PC-9 (cell line): ENCODE measurements at regions not wholly inside any gene's neighbourhood (a gene's known extent, or its start where the extent isn't known, plus 50 kb on each side); places are given as distances from the start of the nearest gene placed in this dataset.
"Not testable (repeated sequence)": the region's sequence is repeated elsewhere in the genome, so short reads cannot be mapped to it uniquely, and the experiment has no call there.

ENCODE experiments used
- BruUV-seq: library from RNA; stranded (reverse); fragments of 400-500 nt; replicated peaks from 2 replicates; lab custom pipeline; 2021; lab: Mats Ljungman, UMichigan
- CTCF ChIA-PET: fragments of 300-600 bp; sonication (Branson Sonifier 250); formaldehyde crosslinking; loops from one replicate; lab custom pipeline; 2022; ENCODE audit warnings: antibody characterized with exemption; lab: Charles Lee
- POLR2A ChIA-PET: fragments of 300-600 bp; sonication (Branson Sonifier 250); formaldehyde crosslinking; loops from one replicate; lab custom pipeline; 2022; ENCODE audit warnings: antibody characterized with exemption; ENCODE audit not compliant: unreplicated experiment; lab: Charles Lee
- DNase-seq, 2 experiments: peaks; one replicate each; pipeline versions ENCODE4 v3.0.0 to v3.0.0-alpha.2; 2015 to 2022; ENCODE audit warnings: mixed read lengths in 1 of 2
- H2AFZ ChIP-seq: fragments of 200-600 bp; sonication (generic); 2 replicates; pipeline ENCODE4 v1.8.1; 2017; ENCODE audit warnings: antibody characterized with exemption
- H3F3A ChIP-seq: fragments of 200-600 bp; sonication (generic); 2 replicates; pipeline ENCODE4 v1.8.1; 2017; ENCODE audit warnings: antibody characterized with exemption, mild to moderate bottlenecking, low read depth; ENCODE audit not compliant: insufficient read depth
- H3K27ac ChIP-seq: fragments of 200-600 bp; sonication (generic); 2 replicates; pipeline ENCODE4 v1.6.1; 2016; ENCODE audit warnings: mixed run types
- H3K27me3 ChIP-seq: fragments of 200-600 bp; sonication (generic); 2 replicates; pipeline ENCODE4 v1.6.1; 2016; ENCODE audit warnings: low read depth, mixed run types; ENCODE audit not compliant: insufficient read depth
- H3K36me3 ChIP-seq: fragments of 200-600 bp; sonication (generic); 2 replicates; pipeline ENCODE4 v1.6.1; 2016; ENCODE audit warnings: low read depth, mixed run types
- H3K4me1 ChIP-seq: fragments of 200-600 bp; sonication (generic); replicated peaks from 2 replicates; pipeline ENCODE4 v1.6.1; 2016; ENCODE audit warnings: mixed run types; ENCODE audit not compliant: insufficient read depth
- H3K4me2 ChIP-seq: fragments of 200-600 bp; sonication (generic); 2 replicates; pipeline ENCODE4 v1.6.1; 2017; ENCODE audit warnings: mixed run types
- H3K4me3 ChIP-seq: fragments of 200-600 bp; sonication (generic); 2 replicates; pipeline ENCODE4 v1.6.1; 2016; ENCODE audit warnings: mixed run types
- H3K79me2 ChIP-seq: fragments of 200-600 bp; sonication (generic); 2 replicates; pipeline ENCODE4 v1.6.1; 2017; ENCODE audit warnings: low read depth, mixed run types
- H3K9me2 ChIP-seq: fragments of 200-600 bp; sonication (generic); 2 replicates; pipeline ENCODE4 v1.8.1; 2017; ENCODE audit warnings: mild to moderate bottlenecking; ENCODE audit not compliant: insufficient read depth
- H3K9me3 ChIP-seq: fragments of 200-600 bp; sonication (generic); 2 replicates; pipeline ENCODE4 v1.8.1; 2016; ENCODE audit warnings: low read depth; ENCODE audit not compliant: insufficient read depth
- H4K20me1 ChIP-seq: fragments of 200-600 bp; sonication (generic); 2 replicates; pipeline ENCODE4 v1.8.1; 2017; ENCODE audit not compliant: insufficient read depth
- EZH2 ChIP-seq: fragments of 200-600 bp; sonication (generic); IDR thresholded peaks from 2 replicates; pipeline ENCODE4 v1.8.0; 2017; ENCODE audit warnings: antibody characterized with exemption, low read depth
- intact Hi-C: fragments of 100-400 bp; cut with micrococcal nuclease; formaldehyde crosslinking; loops from one replicate; pipeline ENCODE4 v1.10.0; 2022; ENCODE audit not compliant: unreplicated experiment
- TF ChIP-seq, protein P1 (sequence below): fragments of 200-600 bp; sonication (generic); conservative IDR thresholded peaks from 2 replicates; pipeline ENCODE4 v1.6.1; 2017; ENCODE audit warnings: mixed run types, antibody characterized with exemption, mild to moderate bottlenecking, moderate library complexity

DNA sequence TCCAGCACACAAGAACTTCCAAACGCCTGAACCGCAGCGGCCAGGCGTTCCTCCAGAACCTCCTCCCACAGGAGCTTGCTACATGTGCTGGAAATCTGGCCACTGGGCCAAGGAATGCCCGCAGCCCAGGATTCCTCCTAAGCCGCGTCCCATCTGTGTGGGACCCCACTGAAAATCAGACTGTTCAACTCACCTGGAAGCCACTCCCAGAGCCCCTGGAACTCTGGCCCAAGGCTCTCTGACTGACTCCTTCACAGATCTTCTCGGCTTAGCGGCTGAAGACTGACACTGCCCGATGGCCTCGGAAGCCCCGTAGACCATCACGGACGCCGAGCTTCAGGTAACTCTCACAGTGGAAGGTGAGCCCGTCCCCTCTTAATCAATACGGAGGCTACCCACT is 130.2 kb upstream of the ADCY2 start:
- intact Hi-C loops, H3K79me2 ChIP-seq, H3K4me3 ChIP-seq, POLR2A ChIA-PET, H2AFZ ChIP-seq, DNase-seq, H3F3A ChIP-seq, H3K9me3 ChIP-seq, H3K4me1 ChIP-seq, H4K20me1 ChIP-seq, BruUV-seq, H3K36me3 ChIP-seq, H3K27ac ChIP-seq, H3K9me2 ChIP-seq, CTCF ChIA-PET, H3K4me2 ChIP-seq: not testable (repeated sequence)
- H3K27me3 ChIP-seq: peaks cover 50% of the 10 kb centered on the region

GRCh38 chr5:7268722-7269121 is 127.2 kb upstream of the ADCY2 start:
- H3K27ac ChIP-seq, DNase-seq, H3K4me2 ChIP-seq, H3K9me3 ChIP-seq, H3K79me2 ChIP-seq, H3K36me3 ChIP-seq, H3K4me1 ChIP-seq, H3K4me3 ChIP-seq, H3K9me2 ChIP-seq, POLR2A ChIA-PET, H4K20me1 ChIP-seq, intact Hi-C loops, CTCF ChIA-PET, H2AFZ ChIP-seq, H3F3A ChIP-seq, BruUV-seq: not testable (repeated sequence)
- H3K27me3 ChIP-seq: peaks cover 58% of the 10 kb centered on the region

DNA sequence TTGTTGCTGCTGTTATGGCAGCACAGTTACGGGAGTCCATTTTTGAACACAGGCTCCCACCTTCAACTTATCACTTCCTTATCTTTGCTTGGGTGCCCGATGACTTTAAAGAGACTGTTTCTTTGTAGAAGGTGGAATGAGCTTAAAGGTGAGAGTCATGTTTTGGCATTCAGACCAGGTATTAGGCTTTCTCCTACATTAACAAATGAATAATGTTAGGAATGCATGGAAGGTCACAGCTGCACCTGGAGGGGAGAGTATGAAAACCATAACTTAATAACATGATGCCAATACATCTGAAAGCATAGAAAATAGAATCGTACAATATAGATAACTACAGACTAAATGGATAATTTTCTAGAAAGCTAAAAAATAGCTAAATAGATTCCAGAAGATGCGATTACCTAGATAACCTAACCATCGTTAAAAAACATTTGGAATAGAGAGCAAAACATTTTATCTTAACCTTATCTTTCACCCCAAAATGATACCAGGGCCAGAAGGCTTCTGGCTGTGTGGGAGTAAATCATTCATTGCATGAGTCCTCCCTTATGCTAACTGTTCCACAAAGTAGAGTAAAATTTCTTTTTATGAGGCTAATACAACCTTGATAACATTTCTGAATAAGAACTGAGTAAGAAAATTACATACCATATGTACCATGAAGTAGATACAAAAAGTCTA is 126.2 kb upstream of the ADCY2 start:
- TF ChIP-seq, protein P1, sequence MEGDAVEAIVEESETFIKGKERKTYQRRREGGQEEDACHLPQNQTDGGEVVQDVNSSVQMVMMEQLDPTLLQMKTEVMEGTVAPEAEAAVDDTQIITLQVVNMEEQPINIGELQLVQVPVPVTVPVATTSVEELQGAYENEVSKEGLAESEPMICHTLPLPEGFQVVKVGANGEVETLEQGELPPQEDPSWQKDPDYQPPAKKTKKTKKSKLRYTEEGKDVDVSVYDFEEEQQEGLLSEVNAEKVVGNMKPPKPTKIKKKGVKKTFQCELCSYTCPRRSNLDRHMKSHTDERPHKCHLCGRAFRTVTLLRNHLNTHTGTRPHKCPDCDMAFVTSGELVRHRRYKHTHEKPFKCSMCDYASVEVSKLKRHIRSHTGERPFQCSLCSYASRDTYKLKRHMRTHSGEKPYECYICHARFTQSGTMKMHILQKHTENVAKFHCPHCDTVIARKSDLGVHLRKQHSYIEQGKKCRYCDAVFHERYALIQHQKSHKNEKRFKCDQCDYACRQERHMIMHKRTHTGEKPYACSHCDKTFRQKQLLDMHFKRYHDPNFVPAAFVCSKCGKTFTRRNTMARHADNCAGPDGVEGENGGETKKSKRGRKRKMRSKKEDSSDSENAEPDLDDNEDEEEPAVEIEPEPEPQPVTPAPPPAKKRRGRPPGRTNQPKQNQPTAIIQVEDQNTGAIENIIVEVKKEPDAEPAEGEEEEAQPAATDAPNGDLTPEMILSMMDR: no peak
- TF ChIP-seq EZH2: no peak
- intact Hi-C loops: no loop called here
- POLR2A ChIA-PET: no interaction called here
- H3K4me2 ChIP-seq: no peak overlapping the region
- H3K4me3 ChIP-seq: no peak overlapping the region
- H3K79me2 ChIP-seq: no peaks in the 10 kb centered on the region
- no peaks in the 10 kb centered on the region for H3F3A ChIP-seq
- no peaks in the 10 kb centered on the region for H3K36me3 ChIP-seq
- H3K27me3 ChIP-seq: peaks cover 59% of the 10 kb centered on the region
- no peaks in the 10 kb centered on the region for H3K9me2 ChIP-seq
- H4K20me1 ChIP-seq: no peaks in the 10 kb centered on the region
- no TSS peak for BruUV-seq
- CTCF ChIA-PET: no interaction called here
- H3K9me3 ChIP-seq: no peaks in the 10 kb centered on the region
- no peak overlapping the region for H3K27ac ChIP-seq
- no peaks in the 10 kb centered on the region for H3K4me1 ChIP-seq
- DNase-seq: no peak
- H2AFZ ChIP-seq: no peak overlapping the region

- CTCF ChIA-PET: no interaction called here
- no peaks in the 10 kb centered on the region for H4K20me1 ChIP-seq
Observed at GRCh38 chr5:7271435-7272084, 124.4 kb upstream of the ADCY2 start.

More at GRCh38 chr5:7271435-7272084, 124.4 kb upstream of the ADCY2 start:
- intact Hi-C loops: no loop called here
- H3K9me2 ChIP-seq: no peaks in the 10 kb centered on the region
- no peak overlapping the region for H3K27ac ChIP-seq
- POLR2A ChIA-PET: no interaction called here
- BruUV-seq: no TSS peak
- no peak overlapping the region for H3K4me2 ChIP-seq
- TF ChIP-seq, protein P1: no peak
- no peak for TF ChIP-seq EZH2
- no peak for DNase-seq
- no peaks in the 10 kb centered on the region for H3K9me3 ChIP-seq
- H3K4me1 ChIP-seq: no peaks in the 10 kb centered on the region
- no peak overlapping the region for H3K4me3 ChIP-seq
- H3K36me3 ChIP-seq: no peaks in the 10 kb centered on the region
- H3K27me3 ChIP-seq: peaks cover 48% of the 10 kb centered on the region
- H3F3A ChIP-seq: no peaks in the 10 kb centered on the region
- H2AFZ ChIP-seq: no peak overlapping the region
- H3K79me2 ChIP-seq: no peaks in the 10 kb centered on the region
